Left colon (tissue), 2 donors: ENCODE measurements at regions not wholly inside any gene's neighbourhood (a gene's known extent, or its start where the extent isn't known, plus 50 kb on each side); places are given as distances from the start of the nearest gene placed in this dataset.
"Not testable (repeated sequence)": the region's sequence is repeated elsewhere in the genome, so short reads cannot be mapped to it uniquely, and the experiment has no call there.

Source experiments
- ATAC-seq: fragments of 200-7000 bp; cut with Tn5 transposase; one replicate; pipeline ENCODE4 v1.9.1; 2020; ENCODE audit warnings: mild to moderate bottlenecking, moderate library complexity
- DNase-seq, 2 donors: peaks; one replicate each; pipeline ENCODE4 v3.0.0-alpha.2; 2020
- intact Hi-C, 2 donors: fragments of 100-400 bp; cut with DNase I in 1 of 2; cut with micrococcal nuclease in 1 of 2; formaldehyde crosslinking; loops; one replicate each; pipeline versions ENCODE4 v1.11.2 to v1.14.0; 2022; cut with DNase I, micrococcal nuclease
- donor health status: DM: no; HTN: no; CAD: no.
- donor health status: DM: yes; HTN: yes; CAD: no.

DNA sequence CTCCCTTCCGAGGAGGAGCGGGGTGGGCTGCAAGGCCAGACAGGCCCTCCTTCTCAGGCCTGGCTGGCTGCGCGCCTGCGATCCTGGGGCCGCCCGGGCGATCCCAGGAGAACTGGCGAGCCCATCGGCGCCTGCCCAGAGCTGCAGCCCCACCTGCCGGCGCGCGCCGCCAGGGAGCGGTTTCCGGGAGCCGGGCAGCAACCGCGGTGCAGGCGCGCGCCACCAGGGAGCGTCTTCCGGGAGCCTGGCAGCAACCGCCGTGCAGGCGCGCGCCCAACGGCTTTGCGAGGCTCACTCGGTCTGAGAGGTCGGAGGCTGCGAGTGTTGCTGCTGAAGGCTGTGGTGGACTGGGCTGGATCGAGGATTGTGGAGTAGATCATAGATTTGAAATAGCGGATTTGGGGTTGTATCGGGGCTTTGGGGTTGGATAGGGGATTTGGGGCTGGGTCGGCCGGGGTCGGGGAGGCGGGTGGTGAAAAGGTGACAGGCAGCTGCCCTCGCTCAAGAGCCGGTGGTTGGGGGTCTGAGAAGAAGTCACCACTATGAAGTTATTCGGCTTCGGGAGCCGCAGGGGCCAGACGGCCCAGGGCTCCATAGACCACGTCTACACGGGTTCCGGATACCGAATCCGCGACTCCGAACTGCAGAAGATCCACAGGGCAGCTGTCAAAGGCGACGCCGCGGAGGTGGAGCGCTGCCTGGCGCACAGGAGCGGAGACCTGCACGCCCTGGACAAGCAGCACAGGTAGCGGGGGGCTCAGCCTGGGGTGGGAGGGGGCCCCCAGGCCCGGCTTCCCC lies 668.9 kb downstream of the SPATA31A6 start:
- intact Hi-C loops, ATAC-seq: not testable (repeated sequence)
- peak; percentile 21 to 63 for DNase-seq

DNA sequence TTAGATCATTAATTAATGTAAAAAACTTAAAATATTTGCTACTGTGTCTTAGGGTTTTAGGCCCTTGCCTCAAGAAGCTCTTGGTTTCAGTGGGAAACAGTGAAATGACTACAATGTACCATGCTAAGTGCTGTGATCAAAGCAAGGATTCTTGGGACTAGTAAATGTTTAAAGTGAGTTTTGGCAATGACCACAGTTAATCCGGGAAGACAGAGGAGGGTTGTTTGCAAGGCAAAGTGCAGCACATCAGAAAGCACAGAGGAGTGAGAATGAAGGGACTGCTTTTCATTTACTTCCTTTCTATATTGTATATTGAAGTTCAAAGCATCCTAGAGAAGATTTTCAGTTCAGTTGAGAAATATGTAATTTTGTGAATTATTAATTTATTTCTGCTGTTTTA lies 676.7 kb downstream of the SPATA31A6 start:
- intact Hi-C loops, ATAC-seq, DNase-seq: not testable (repeated sequence)

DNA sequence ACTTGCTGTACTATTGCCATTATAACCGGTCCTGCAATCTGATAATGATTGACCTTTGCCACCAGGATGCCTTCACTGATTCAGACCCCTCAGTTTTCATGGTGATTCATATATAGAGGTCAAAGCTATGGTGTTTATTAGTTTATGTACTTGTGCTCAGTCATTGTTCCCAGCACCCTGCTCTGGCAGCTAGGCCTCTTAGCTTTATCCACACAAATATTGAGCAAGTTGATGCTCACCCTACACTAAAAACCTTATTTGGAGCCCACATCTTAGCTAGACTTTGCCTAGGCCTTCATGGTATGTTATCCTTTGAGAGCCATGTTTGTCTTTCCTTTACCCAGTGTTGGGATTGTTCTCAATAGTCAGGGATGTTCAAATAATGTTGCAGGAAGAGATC lies 679.0 kb downstream of the SPATA31A6 start:
- intact Hi-C loops, ATAC-seq, DNase-seq: not testable (repeated sequence)
